ENCODE measurements at regions not wholly inside any gene's neighbourhood (a gene's known extent, or its start where the extent isn't known, plus 50 kb on each side); places are given as distances from the start of the nearest gene placed in this dataset.

GRCh38 chr12:115413626-115414025 lies 729.7 kb upstream of the TBX3 start:
- H3K36me3 ChIP-seq (ENCODE audit: insufficient read depth, low read length), result no peaks in the 10 kb centered on the region
- DNase-seq, result no peak
- no peaks in the 10 kb centered on the region for H3K36me3 Mint-ChIP-seq
- H3K4me3 Mint-ChIP-seq, result no peak overlapping the region
- H3K4me3 ChIP-seq (ENCODE audit: low read length), result no peak overlapping the region
- no peaks in the 10 kb centered on the region for H3K4me1 ChIP-seq (ENCODE audit: insufficient read depth, low read length)
- H3K27ac ChIP-seq (ENCODE audit: low read depth, low read length), result no peak overlapping the region
- H3K27me3 ChIP-seq (ENCODE audit: insufficient read depth, low read length, poor library complexity, severe bottlenecking), result no peaks in the 10 kb centered on the region
- ChIA-PET CTCF (no interaction called here), POLR2A (no interaction called here)
- H3K9me3 ChIP-seq (ENCODE audit: low read length), result no peaks in the 10 kb centered on the region
- no peak overlapping the region for H3K27ac Mint-ChIP-seq
- H3K27me3 Mint-ChIP-seq, result no peaks in the 10 kb centered on the region
- H3K9me3 Mint-ChIP-seq, result peaks cover 2 to 5% (median 3%) of the 10 kb centered on the region in 5 donors
- H3K4me1 Mint-ChIP-seq, result no peaks in the 10 kb centered on the region

- H3K36me3 Mint-ChIP-seq, result no peaks in the 10 kb centered on the region
- H3K4me3 ChIP-seq (ENCODE audit: low read length), result no peak overlapping the region
- POLR2A ChIA-PET, result no interaction called here
- no peaks in the 10 kb centered on the region for H3K4me1 Mint-ChIP-seq
- no peak overlapping the region for H3K27ac ChIP-seq (ENCODE audit: low read depth, low read length)
- H3K27me3 ChIP-seq (ENCODE audit: insufficient read depth, low read length, poor library complexity, severe bottlenecking), result no peaks in the 10 kb centered on the region
- H3K36me3 ChIP-seq (ENCODE audit: insufficient read depth, low read length), result no peaks in the 10 kb centered on the region
- H3K4me3 Mint-ChIP-seq, result no peak overlapping the region
- CTCF ChIA-PET, result no interaction called here
- H3K4me1 ChIP-seq (ENCODE audit: insufficient read depth, low read length), result no peaks in the 10 kb centered on the region
- H3K9me3 ChIP-seq (ENCODE audit: low read length), result no peaks in the 10 kb centered on the region
- DNase-seq, result no peak
- H3K27ac Mint-ChIP-seq, result no peak overlapping the region
- no peaks in the 10 kb centered on the region for H3K27me3 Mint-ChIP-seq
- H3K9me3 Mint-ChIP-seq, result peaks cover 2 to 5% (median 3%) of the 10 kb centered on the region in 5 donors
Measured at GRCh38 chr12:115412831-115413230, 728.9 kb upstream of the TBX3 start.

- H3K9me3 ChIP-seq (ENCODE audit: low read length), result no peaks in the 10 kb centered on the region
- no peaks in the 10 kb centered on the region for H3K36me3 ChIP-seq (ENCODE audit: insufficient read depth, low read length)
- ChIA-PET CTCF (interaction anchor here (0.6 kb wide), 1 partner anchor 26 kb away, joined by 3 read pairs; no protein-coding TSS in a partner anchor), POLR2A (no interaction called here)
- Mint-ChIP-seq H3K9me3 (peaks cover 2 to 5% (median 3%) of the 10 kb centered on the region in 5 donors), H3K4me1 (no peaks in the 10 kb centered on the region), H3K27ac (no peak overlapping the region), H3K4me3 (no peak overlapping the region), H3K36me3 (no peaks in the 10 kb centered on the region), H3K27me3 (no peaks in the 10 kb centered on the region)
- H3K27me3 ChIP-seq (ENCODE audit: insufficient read depth, low read length, poor library complexity, severe bottlenecking), result no peaks in the 10 kb centered on the region
- no peak for DNase-seq
- no peaks in the 10 kb centered on the region for H3K4me1 ChIP-seq (ENCODE audit: insufficient read depth, low read length)
- H3K27ac ChIP-seq (ENCODE audit: low read depth, low read length), result no peak overlapping the region
- no peak overlapping the region for H3K4me3 ChIP-seq (ENCODE audit: low read length)
Measured at GRCh38 chr12:115411121-115411520, 727.1 kb upstream of the TBX3 start.

- Mint-ChIP-seq H3K9me3 (peaks cover 3 to 5% (median 4%) of the 10 kb centered on the region in 5 donors), H3K36me3 (no peaks in the 10 kb centered on the region), H3K4me1 (no peaks in the 10 kb centered on the region), H3K27me3 (no peaks in the 10 kb centered on the region), H3K4me3 (no peak overlapping the region), H3K27ac (no peak overlapping the region)
- Histone ChIP-seq H3K4me3 (ENCODE audit: low read length) (no peak overlapping the region), H3K36me3 (ENCODE audit: insufficient read depth, low read length) (no peaks in the 10 kb centered on the region), H3K27ac (ENCODE audit: low read depth, low read length) (no peak overlapping the region), H3K9me3 (ENCODE audit: low read length) (no peaks in the 10 kb centered on the region), H3K27me3 (ENCODE audit: insufficient read depth, low read length, poor library complexity, severe bottlenecking) (no peaks in the 10 kb centered on the region), H3K4me1 (ENCODE audit: insufficient read depth, low read length) (no peaks in the 10 kb centered on the region)
- ChIA-PET CTCF (no interaction called here), POLR2A (no interaction called here)
- DNase-seq, result no peak
Measured at GRCh38 chr12:115408642-115409041, 724.7 kb upstream of the TBX3 start.

- Mint-ChIP-seq H3K4me1 (no peaks in the 10 kb centered on the region), H3K9me3 (peaks cover 3 to 7% (median 4%) of the 10 kb centered on the region in 5 donors), H3K27ac (no peak overlapping the region), H3K4me3 (no peak overlapping the region), H3K36me3 (no peaks in the 10 kb centered on the region), H3K27me3 (no peaks in the 10 kb centered on the region)
- DNase-seq, result no peak
- Histone ChIP-seq H3K36me3 (ENCODE audit: insufficient read depth, low read length) (no peaks in the 10 kb centered on the region), H3K27me3 (ENCODE audit: insufficient read depth, low read length, poor library complexity, severe bottlenecking) (no peaks in the 10 kb centered on the region), H3K4me1 (ENCODE audit: insufficient read depth, low read length) (no peaks in the 10 kb centered on the region), H3K27ac (ENCODE audit: low read depth, low read length) (no peak overlapping the region), H3K9me3 (ENCODE audit: low read length) (no peaks in the 10 kb centered on the region), H3K4me3 (ENCODE audit: low read length) (no peak overlapping the region)
- CTCF ChIA-PET, result no interaction called here
- POLR2A ChIA-PET, result no interaction called here
Measured at GRCh38 chr12:115407723-115408122, 723.7 kb upstream of the TBX3 start.

- no peaks in the 10 kb centered on the region for H3K36me3 ChIP-seq (ENCODE audit: insufficient read depth, low read length)
- no peak overlapping the region for H3K4me3 ChIP-seq (ENCODE audit: low read length)
- ChIA-PET POLR2A (no interaction called here), CTCF (no interaction called here)
- Mint-ChIP-seq H3K27ac (no peak overlapping the region), H3K27me3 (no peaks in the 10 kb centered on the region), H3K4me1 (no peaks in the 10 kb centered on the region), H3K4me3 (no peak overlapping the region), H3K9me3 (peaks cover 3 to 7% (median 4%) of the 10 kb centered on the region in 5 donors), H3K36me3 (no peaks in the 10 kb centered on the region)
- no peaks in the 10 kb centered on the region for H3K27me3 ChIP-seq (ENCODE audit: insufficient read depth, low read length, poor library complexity, severe bottlenecking)
- H3K9me3 ChIP-seq (ENCODE audit: low read length), result no peaks in the 10 kb centered on the region
- no peak for DNase-seq
- H3K4me1 ChIP-seq (ENCODE audit: insufficient read depth, low read length), result no peaks in the 10 kb centered on the region
- H3K27ac ChIP-seq (ENCODE audit: low read depth, low read length), result no peak overlapping the region
Measured at GRCh38 chr12:115407036-115407435, 723.1 kb upstream of the TBX3 start.

GRCh38 chr12:115405471-115405860 lies 721.5 kb upstream of the TBX3 start:
- Mint-ChIP-seq H3K4me3 (no peak overlapping the region), H3K27ac (no peak overlapping the region), H3K36me3 (no peaks in the 10 kb centered on the region), H3K27me3 (no peaks in the 10 kb centered on the region), H3K4me1 (no peaks in the 10 kb centered on the region), H3K9me3 (peaks cover 2 to 7% (median 4%) of the 10 kb centered on the region in 5 donors)
- ChIA-PET CTCF (no interaction called here), POLR2A (no interaction called here)
- no peaks in the 10 kb centered on the region for H3K4me1 ChIP-seq (ENCODE audit: insufficient read depth, low read length)
- no peak for DNase-seq
- no peak overlapping the region for H3K4me3 ChIP-seq (ENCODE audit: low read length)
- H3K27me3 ChIP-seq (ENCODE audit: insufficient read depth, low read length, poor library complexity, severe bottlenecking), result no peaks in the 10 kb centered on the region
- H3K27ac ChIP-seq (ENCODE audit: low read depth, low read length), result no peak overlapping the region
- no peaks in the 10 kb centered on the region for H3K9me3 ChIP-seq (ENCODE audit: low read length)
- no peaks in the 10 kb centered on the region for H3K36me3 ChIP-seq (ENCODE audit: insufficient read depth, low read length)

- ChIA-PET CTCF (no interaction called here), POLR2A (no interaction called here)
- H3K27ac Mint-ChIP-seq, result no peak overlapping the region
- Histone ChIP-seq H3K4me3 (ENCODE audit: low read length) (no peak overlapping the region), H3K27ac (ENCODE audit: low read depth, low read length) (no peak overlapping the region), H3K36me3 (ENCODE audit: insufficient read depth, low read length) (no peaks in the 10 kb centered on the region), H3K27me3 (ENCODE audit: insufficient read depth, low read length, poor library complexity, severe bottlenecking) (no peaks in the 10 kb centered on the region), H3K4me1 (ENCODE audit: insufficient read depth, low read length) (no peaks in the 10 kb centered on the region), H3K9me3 (ENCODE audit: low read length) (no peaks in the 10 kb centered on the region)
- peaks cover 2 to 7% (median 3%) of the 10 kb centered on the region in 5 donors for H3K9me3 Mint-ChIP-seq
- no peak overlapping the region for H3K4me3 Mint-ChIP-seq
- DNase-seq, result no peak
- no peaks in the 10 kb centered on the region for H3K36me3 Mint-ChIP-seq
- H3K27me3 Mint-ChIP-seq, result no peaks in the 10 kb centered on the region
- H3K4me1 Mint-ChIP-seq, result no peaks in the 10 kb centered on the region
Measured at GRCh38 chr12:115404761-115405470, 720.9 kb upstream of the TBX3 start.

Data from CD8-positive, alpha-beta memory T cell (primary cell).